ENCODE measurements at regions not wholly inside any gene's neighbourhood (a gene's known extent, or its start where the extent isn't known, plus 50 kb on each side); places are given as distances from the start of the nearest gene placed in this dataset.

DNA sequence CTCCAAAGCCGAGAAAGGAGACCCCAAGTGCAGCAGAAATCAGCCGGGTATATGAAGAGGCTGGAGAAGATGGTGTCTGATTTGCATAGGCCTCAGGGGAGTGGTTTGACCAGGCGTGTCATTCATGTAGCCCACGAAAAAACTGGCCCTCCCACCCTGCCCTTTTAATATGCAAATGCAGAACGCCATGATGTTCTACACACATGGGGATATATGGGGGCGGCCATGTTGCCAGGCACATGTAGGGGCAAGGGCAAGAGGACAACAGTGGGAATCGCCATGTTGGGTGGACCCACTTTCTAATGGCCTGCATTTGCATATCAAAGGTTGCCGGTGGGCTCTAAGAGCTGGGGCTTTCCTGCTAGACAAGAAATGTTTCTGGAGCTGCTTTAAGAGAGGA lies 86.4 kb downstream of the ISX start:
- no peaks in the 10 kb centered on the region for H3K36me3 ChIP-seq (replicated peaks)
- no peak for DNase-seq
- H3K4me3 ChIP-seq (ENCODE audit: low read depth, low read length): no peak overlapping the region
- H3K27me3 ChIP-seq (replicated peaks): no peaks in the 10 kb centered on the region
- H3K27ac ChIP-seq: no peak overlapping the region
- in situ Hi-C loops (cut with HindIII; ENCODE audit: low pct_ligation_motif_present, low sequenced_read_pairs): no loop called here
- TF ChIP-seq, protein P1, sequence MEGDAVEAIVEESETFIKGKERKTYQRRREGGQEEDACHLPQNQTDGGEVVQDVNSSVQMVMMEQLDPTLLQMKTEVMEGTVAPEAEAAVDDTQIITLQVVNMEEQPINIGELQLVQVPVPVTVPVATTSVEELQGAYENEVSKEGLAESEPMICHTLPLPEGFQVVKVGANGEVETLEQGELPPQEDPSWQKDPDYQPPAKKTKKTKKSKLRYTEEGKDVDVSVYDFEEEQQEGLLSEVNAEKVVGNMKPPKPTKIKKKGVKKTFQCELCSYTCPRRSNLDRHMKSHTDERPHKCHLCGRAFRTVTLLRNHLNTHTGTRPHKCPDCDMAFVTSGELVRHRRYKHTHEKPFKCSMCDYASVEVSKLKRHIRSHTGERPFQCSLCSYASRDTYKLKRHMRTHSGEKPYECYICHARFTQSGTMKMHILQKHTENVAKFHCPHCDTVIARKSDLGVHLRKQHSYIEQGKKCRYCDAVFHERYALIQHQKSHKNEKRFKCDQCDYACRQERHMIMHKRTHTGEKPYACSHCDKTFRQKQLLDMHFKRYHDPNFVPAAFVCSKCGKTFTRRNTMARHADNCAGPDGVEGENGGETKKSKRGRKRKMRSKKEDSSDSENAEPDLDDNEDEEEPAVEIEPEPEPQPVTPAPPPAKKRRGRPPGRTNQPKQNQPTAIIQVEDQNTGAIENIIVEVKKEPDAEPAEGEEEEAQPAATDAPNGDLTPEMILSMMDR (IDR thresholded peaks at IDR 0.05; ENCODE audit: low read depth, low read length, missing control alignments): no peak

DNA sequence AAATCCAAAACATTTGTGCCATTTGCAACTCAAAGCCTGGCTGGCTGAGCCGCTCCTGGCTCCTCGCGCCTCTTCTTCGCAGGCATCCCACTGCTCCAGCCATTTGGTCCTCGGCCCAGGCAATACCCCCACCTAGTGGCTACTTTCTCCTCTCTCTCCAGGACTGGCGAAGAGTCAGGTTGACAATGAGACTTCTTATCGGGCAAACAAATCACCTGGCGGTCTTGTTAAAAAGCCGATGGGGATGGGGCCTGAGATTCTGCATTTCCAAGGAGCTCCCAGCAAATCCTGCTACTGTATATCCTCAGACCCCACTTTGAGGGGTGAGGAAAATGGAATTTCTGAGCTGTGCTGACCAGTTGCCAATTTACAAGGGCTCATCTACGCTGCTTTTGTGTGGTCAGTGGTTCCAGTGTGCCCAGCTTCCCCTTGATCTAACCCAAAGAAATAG lies 89.0 kb downstream of the ISX start:
- no peak overlapping the region for H3K27ac ChIP-seq
- H3K36me3 ChIP-seq (replicated peaks): no peaks in the 10 kb centered on the region
- in situ Hi-C loops (cut with HindIII; ENCODE audit: low pct_ligation_motif_present, low sequenced_read_pairs): no loop called here
- TF ChIP-seq, protein P1 (IDR thresholded peaks at IDR 0.05; ENCODE audit: low read depth, low read length, missing control alignments): peak; percentile 92
- no peak overlapping the region for H3K4me3 ChIP-seq (ENCODE audit: low read depth, low read length)
- peak; percentile 49 for DNase-seq
- H3K27me3 ChIP-seq (replicated peaks): no peaks in the 10 kb centered on the region

- TF ChIP-seq, protein P1 (IDR thresholded peaks at IDR 0.05; ENCODE audit: low read depth, low read length, missing control alignments): no peak
- no peaks in the 10 kb centered on the region for H3K36me3 ChIP-seq (replicated peaks)
- no peaks in the 10 kb centered on the region for H3K27me3 ChIP-seq (replicated peaks)
- no peak for DNase-seq
- H3K4me3 ChIP-seq (ENCODE audit: low read depth, low read length): no peak overlapping the region
- in situ Hi-C loops (cut with HindIII; ENCODE audit: low pct_ligation_motif_present, low sequenced_read_pairs): no loop called here
- no peak overlapping the region for H3K27ac ChIP-seq
These were observed 89.6 kb downstream of the ISX start for GRCh38 chr22:35155403-35156025.

DNA sequence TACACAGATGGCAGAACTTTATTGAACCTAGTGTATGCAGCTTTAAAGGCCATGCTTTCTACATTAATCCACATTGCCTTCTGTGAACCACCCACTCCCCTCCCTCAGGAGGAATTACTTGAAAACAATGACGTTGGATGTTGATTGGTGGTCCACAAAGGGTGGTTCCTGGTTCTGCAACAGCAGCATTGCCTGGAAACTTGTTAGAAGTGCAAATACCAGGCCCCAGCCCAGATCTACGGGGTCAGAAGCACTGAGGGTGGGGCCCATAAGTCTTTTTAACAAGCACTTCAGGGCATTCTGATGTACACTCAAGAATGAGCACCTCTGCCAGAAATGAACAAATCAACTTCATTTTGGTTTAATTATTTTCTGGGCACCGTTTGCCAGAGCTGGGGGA lies 91.0 kb downstream of the ISX start:
- H3K4me3 ChIP-seq (ENCODE audit: low read depth, low read length): no peak overlapping the region
- in situ Hi-C loops (cut with HindIII; ENCODE audit: low pct_ligation_motif_present, low sequenced_read_pairs): no loop called here

GRCh38 chr22:35158336-35158735 lies 92.4 kb downstream of the ISX start:
- Histone ChIP-seq H3K27ac (no peak overlapping the region), H3K27me3 (replicated peaks) (no peaks in the 10 kb centered on the region), H3K4me3 (ENCODE audit: low read depth, low read length) (no peak overlapping the region), H3K36me3 (replicated peaks) (no peaks in the 10 kb centered on the region)
- in situ Hi-C loops (cut with HindIII; ENCODE audit: low pct_ligation_motif_present, low sequenced_read_pairs): no loop called here
- TF ChIP-seq, protein P1 (IDR thresholded peaks at IDR 0.05; ENCODE audit: low read depth, low read length, missing control alignments): no peak
- no peak for DNase-seq

More for the DNA sequence above, 91.0 kb downstream of the ISX start:
- no peak overlapping the region for H3K27ac ChIP-seq
- TF ChIP-seq, protein P1 (IDR thresholded peaks at IDR 0.05; ENCODE audit: low read depth, low read length, missing control alignments): no peak
- no peak for DNase-seq
- no peaks in the 10 kb centered on the region for H3K36me3 ChIP-seq (replicated peaks)
- H3K27me3 ChIP-seq (replicated peaks): no peaks in the 10 kb centered on the region

DNA sequence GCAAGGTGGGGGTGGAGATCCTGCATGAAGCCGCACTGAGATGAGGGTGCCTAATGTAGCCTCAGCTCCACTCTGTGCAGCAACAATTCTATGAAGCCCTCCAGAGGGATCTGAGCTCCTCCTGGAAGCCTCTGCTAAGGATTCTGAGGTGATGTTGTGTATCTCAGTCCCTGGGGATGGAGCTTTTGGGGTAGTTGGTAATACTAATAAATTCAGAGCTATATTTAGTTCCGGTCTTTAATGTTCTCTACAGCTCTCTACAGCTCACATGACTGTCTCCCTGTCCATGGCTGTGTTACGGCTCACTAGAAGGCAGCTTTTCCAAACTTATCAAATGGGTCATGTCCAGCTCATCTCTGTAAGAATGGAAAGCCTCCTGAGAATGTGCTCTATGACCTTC lies 93.4 kb downstream of the ISX start:
- DNase-seq: no peak
- Histone ChIP-seq H3K36me3 (replicated peaks) (no peaks in the 10 kb centered on the region), H3K27ac (no peak overlapping the region), H3K4me3 (ENCODE audit: low read depth, low read length) (no peak overlapping the region), H3K27me3 (replicated peaks) (no peaks in the 10 kb centered on the region)
- TF ChIP-seq, protein P1 (IDR thresholded peaks at IDR 0.05; ENCODE audit: low read depth, low read length, missing control alignments): no peak
- in situ Hi-C loops (cut with HindIII; ENCODE audit: low pct_ligation_motif_present, low sequenced_read_pairs): no loop called here

Data from brain microvascular endothelial cell (primary cell).